Endometrial microvascular endothelial cells (primary cell): ENCODE measurements at regions not wholly inside any gene's neighbourhood (a gene's known extent, or its start where the extent isn't known, plus 50 kb on each side); places are given as distances from the start of the nearest gene placed in this dataset.

Source experiments
- in situ Hi-C: cut with HindIII; loops from 2 replicates; pipeline ENCODE4 v1.10.0; 2017; ENCODE audit warnings: low sequenced_read_pairs, low pct_unique_long_range_greater_than_20kb; ENCODE audit errors: inconsistent ontology term

GRCh38 chr6:170130201-170130621 lies 160.7 kb downstream of the DLL1 start:
- in situ Hi-C loops: no loop called here

- in situ Hi-C loops: no loop called here
These were observed 161.1 kb downstream of the DLL1 start for GRCh38 chr6:170129691-170130171.

GRCh38 chr6:170128811-170129681 lies 161.8 kb downstream of the DLL1 start:
- in situ Hi-C loops: no loop called here

- in situ Hi-C loops: no loop called here
These were observed 162.5 kb downstream of the DLL1 start for GRCh38 chr6:170128346-170128745.

GRCh38 chr6:170127151-170127550 lies 163.7 kb downstream of the DLL1 start:
- in situ Hi-C loops: no loop called here

GRCh38 chr6:170125456-170126300 lies 165.2 kb downstream of the DLL1 start:
- in situ Hi-C loops: no loop called here

- in situ Hi-C loops: no loop called here
These were observed 166.0 kb downstream of the DLL1 start for GRCh38 chr6:170124836-170125235.

GRCh38 chr6:170124150-170124549 lies 166.7 kb downstream of the DLL1 start:
- in situ Hi-C loops: no loop called here

- in situ Hi-C loops: no loop called here
These were observed 168.2 kb downstream of the DLL1 start for GRCh38 chr6:170122651-170123050.

- in situ Hi-C loops: no loop called here
These were observed 173.5 kb downstream of the DLL1 start for GRCh38 chr6:170117111-170117972.

GRCh38 chr6:170116636-170117035 lies 174.2 kb downstream of the DLL1 start:
- in situ Hi-C loops: no loop called here

- in situ Hi-C loops: no loop called here
These were observed 175.7 kb downstream of the DLL1 start for GRCh38 chr6:170114956-170115855.

GRCh38 chr6:170114187-170114945 lies 176.5 kb downstream of the DLL1 start:
- in situ Hi-C loops: no loop called here

- in situ Hi-C loops: no loop called here
These were observed 177.7 kb downstream of the DLL1 start for GRCh38 chr6:170113141-170113540.

GRCh38 chr6:170112583-170112860 lies 178.4 kb downstream of the DLL1 start:
- in situ Hi-C loops: no loop called here

GRCh38 chr6:170111816-170112582 lies 178.9 kb downstream of the DLL1 start:
- in situ Hi-C loops: no loop called here

GRCh38 chr6:170111141-170111664 lies 179.7 kb downstream of the DLL1 start:
- in situ Hi-C loops: no loop called here
